Glomerular visceral epithelial cell (primary cell): ENCODE measurements at regions not wholly inside any gene's neighbourhood (a gene's known extent, or its start where the extent isn't known, plus 50 kb on each side); places are given as distances from the start of the nearest gene placed in this dataset.
"Not testable (repeated sequence)": the region's sequence is repeated elsewhere in the genome, so short reads cannot be mapped to it uniquely, and the experiment has no call there.

Experiments
- DNase-seq: peaks from one replicate; pipeline ENCODE4 v3.0.0-alpha.2; 2016; ENCODE audit errors: extremely low spot score

DNA sequence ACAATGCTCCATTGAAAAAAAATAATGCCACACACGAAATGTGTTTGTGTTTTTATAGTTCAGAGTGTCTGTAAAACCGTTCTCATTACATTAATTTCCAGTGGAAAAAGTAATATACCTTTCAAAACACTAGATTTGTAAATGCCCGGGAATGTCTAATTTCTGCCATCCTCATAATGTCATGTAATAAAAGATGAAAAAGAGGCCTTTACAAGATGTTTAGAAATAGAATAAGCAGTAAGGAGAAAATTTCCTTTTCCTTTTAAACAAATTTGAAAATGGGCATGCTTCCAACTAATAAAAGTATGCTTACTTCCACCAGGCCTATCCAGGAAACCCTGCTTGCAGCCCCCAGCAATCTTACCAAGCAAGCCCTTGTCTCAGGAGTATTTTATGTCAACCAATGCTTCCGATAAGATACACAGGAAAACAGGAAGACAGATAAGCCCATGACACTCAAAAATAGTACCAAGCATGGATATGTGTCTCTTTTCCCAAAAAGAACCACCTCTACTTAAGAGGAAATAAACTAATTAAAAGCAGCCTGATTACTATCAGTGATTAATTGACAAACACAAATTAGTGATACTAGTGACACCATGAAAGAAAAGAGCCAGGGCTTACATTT lies 894.7 kb upstream of the INTU start:
- no peak for DNase-seq

DNA sequence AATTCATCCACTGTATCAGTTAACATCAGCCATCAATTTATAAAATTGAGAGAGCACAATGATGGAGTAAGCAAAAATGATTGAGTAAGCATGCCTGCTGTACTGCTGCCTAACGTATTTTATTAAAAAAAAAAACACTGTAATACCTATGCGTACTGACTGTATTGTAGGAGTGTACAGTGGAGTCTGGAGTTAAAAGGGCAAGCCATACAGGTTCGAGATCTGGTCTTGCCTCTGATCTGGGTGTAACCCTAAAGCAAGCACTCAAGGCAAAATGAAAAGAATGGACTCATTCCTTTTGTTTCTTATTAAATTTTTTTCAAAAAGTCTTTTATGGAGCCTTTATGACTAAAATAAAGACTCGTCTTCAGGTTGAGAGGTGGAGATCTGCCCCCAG lies 894.2 kb upstream of the INTU start:
- no peak for DNase-seq

DNA sequence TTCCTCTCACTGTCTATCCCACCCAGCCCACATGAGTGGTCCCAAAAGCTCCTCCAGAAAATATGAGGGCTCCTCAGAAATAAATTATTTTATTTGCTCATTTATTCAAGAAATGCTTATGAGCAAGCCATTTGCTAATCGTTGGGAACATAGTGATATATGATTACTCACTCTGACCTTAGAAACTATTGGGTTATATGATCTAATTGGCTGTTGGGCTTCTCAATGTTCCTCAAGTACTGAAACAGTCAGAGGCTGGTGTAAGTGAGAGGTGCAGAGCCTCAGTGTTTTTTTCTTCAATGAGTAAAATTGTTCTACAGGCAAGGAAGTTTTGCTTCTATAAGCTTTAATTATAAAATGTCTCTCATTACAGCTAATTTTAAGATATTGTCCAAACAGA lies 893.8 kb upstream of the INTU start:
- no peak for DNase-seq

DNA sequence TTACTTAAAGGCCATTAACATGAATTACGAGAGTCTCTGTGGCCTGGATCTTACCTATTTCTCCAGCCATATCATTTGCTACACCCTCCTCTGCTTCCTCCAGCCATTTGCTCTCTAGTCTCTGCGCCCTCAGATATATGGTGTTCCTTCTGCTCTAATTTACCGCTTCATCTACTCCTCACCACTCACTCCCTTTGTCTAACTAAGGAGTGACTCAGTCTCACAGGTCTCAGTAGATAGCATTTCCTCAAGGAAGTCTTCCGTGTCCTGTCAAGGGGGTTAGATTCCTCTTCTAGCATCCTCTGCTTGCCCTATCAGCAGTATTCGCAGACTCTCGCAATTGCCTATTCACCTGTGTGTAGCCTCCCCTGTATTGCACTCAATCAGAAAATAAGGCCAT lies 892.1 kb upstream of the INTU start:
- no peak for DNase-seq

DNA sequence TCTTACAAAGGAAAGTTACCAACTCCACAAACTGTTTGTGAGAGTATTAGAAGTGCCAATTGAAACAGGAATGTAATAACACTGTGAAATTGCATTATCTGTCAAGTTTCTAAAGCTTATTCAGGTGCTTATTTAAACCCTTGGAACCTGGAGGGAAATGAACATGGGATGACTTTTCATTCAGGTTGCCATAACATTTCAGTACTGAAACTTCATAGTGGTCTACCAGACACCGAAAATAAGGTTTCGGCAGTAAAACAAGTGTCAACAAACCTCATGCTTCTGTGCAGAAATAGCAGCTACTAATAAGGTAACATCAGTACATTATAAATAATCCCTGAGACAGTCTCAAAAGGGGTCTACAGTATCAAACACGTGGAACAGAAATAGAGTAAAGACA lies 890.7 kb upstream of the INTU start:
- DNase-seq, result no peak

DNA sequence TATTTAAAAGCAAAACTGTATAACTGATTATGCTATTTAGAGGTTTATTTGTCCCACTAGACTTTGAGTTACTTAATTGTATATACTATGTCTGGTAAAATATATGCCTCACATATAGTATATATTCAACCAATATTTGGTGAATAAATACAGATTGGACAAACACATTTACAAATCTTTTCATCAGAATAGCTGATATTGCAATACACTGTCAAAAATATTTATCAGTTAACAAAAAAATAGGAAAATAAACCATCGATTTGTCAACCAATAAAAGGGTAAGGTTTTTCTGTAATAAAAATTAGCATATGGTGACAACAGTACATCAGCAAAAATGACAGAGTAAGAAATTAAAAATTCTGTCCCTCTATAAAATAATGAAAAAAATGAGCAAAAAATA lies 889.9 kb upstream of the INTU start:
- no peak for DNase-seq

DNA sequence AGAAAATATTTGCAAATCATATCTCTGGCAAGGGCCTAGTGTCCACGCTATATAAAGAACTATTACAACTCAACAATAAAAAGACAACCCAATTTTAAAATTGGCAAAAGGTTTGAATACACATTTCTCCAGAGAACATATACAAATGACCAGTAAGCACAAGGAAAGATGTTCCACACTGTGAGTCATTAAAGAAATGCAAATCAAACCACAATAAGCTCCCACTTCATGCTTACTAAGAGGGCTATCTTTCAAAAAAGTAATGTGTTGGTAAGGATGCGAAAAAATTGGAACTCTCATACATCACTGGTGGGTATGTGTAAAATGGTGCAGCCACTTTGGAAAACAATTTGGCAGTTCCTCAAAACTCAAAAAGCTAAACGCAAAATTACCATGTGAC lies 884.0 kb upstream of the INTU start:
- no peak for DNase-seq

DNA sequence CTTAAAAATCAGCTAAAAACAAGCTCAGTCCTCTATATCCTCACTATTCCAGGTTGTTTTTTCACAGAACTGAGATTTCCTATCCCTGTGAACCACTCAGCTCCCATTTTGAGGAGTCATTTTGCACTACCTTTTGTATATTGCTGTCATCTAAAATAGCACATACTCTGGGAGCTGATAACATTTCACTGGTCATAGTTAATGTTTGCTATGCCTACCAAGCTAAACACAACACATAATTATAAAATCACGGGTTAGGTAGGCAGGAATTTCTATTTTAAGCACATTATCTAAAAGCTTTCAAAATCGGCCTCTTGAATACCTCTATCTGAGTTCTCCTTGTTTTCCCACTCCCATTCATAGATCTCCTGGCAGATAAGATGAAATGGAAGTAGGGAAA lies 882.0 kb upstream of the INTU start:
- no peak for DNase-seq

DNA sequence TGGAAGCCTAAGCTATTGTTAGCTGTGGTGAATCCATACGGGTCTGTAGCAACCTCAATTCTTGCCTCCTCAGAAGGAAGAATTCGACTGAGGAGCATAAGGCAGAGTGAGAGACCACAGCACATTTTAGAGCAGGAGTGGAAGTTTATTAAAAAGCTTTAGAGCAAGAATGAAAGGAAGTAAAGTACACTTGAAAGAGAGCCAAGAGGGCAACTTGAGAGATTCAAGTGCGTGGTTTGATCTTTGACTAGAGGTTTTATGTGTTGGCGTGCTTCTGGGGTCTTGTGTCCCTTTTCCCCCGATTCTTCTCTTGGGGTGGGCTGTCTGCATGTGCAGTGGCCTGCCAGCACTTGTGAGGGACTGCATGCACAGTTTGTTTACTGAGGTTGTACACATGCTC lies 880.6 kb upstream of the INTU start:
- no peak for DNase-seq

DNA sequence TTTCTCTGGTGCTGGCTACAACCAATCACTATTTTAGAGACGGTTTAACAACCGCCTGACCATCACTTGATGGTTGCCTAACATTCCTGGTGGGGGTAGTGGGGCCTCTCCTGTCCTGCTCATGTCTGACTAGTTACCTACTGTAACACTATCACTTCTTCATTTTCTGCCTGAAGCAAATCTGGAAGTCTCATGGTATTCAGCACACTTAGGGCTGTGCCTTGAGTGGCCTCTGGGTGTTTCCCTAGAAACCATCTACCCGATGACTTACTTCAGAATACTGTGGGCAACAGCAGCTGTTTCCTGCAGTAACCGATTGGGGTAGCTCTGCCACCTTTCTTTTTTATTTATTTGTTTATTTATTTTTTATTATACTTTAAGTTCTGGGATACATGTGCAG lies 880.1 kb upstream of the INTU start:
- DNase-seq, result no peak

DNA sequence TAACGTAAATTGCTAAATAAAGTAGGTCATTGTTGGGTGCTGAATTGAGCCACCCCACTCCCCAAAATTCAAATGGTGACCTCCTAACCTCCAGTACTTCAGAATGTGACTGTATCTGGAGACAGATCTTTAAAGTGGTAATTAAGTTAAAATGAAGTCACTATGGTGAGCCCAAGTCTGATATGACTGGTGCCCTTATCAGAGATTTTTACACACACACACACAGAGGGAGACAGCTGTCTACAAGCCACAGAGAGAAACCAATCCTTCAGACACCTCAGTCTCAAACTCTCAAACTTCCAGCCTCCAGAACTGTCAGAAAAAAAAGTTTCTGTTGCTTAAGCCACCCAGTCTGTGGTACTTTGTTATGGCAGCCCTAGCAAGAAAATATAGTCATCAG lies 879.2 kb upstream of the INTU start:
- DNase-seq, result no peak

DNA sequence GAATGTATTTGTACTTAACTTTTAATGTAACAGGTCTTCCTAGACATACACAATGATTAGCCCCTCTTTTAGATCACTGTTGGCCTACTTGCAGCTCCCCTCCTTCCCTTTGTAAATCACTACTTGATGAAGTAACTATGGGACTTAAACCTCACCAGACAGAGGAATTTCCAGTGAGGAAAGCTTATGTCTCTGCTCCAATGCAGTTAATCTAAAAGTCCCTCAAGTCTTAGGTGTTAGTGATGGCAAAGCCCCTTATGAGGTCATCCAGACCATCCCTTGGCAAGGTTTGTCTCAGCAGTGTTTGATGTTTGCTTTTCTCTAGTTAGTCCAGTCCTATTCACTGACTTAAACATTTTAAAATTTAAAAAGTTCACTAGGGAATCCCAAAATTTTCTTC lies 877.3 kb upstream of the INTU start:
- DNase-seq, result no peak

DNA sequence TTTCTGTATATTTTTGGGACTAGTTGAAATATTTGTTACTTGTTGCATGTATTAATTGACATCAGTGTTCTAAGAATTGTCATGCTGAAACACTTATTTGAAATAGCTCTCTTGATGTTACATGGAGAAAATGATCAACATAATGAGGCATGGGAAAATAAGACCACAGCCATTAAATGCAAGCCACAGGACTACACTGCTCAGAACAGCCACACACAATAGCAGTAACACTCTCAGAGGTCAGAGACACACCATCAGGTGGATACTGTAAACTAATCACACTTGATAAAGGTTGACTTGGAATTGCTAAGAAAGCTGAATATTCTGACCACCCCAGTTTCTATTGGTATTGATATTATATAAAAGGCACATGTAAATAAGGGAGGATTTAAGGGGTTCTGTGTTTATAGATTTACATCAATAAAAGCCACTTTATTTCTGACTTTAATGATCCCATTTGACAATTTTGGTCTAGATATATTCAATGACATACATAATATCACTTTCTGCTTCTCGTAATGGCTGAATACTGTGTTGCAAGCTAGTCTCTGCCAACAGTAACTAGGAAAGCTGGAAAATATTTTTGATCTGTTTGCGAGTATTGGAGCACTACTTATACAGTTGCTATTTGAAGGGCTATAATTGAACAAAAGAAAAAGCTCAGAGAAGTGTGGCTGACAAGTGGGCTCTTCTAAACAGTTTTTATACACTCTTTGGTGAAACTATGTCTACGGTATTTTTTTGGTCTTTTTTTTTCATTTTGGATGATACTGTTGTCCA lies 876.5 kb upstream of the INTU start:
- no peak for DNase-seq

DNA sequence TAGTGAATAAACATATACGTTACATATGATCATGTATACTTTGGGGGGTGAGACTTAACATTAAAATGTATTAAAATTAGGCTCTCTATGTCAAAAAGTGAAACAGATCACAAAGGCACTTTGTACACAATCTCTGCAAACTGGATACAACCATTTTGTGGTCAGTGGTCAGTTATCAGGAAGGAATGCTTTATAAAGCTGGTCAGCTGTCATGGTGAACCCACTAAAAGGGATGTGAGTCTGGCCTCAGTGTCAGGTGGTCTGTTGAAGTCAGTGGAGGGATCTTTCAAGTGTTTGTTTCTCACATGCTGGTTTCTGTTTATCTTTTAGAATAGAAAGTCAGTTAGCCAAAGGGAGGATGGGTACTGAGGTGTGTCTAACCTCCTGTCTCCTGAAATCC lies 875.5 kb upstream of the INTU start:
- no peak for DNase-seq

DNA sequence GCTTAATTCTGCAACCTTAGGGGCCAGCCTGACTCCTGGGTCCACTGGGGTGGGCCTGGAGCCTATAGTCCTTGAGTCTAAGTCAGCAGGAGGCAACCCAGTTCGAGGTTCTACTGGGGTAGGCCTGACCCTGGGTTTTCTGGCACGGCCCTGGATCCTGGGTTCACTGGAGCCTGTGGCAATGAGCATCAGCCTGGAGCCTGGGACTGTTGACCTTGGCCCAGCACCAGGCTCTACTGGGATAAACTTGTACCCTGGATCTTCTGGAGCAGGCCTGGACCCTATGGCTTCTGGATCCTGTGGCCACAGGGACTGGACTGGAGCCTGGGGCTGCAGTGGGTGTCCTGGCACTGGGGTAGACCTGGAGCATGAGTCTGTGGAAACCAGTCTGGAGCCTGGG lies 874.3 kb upstream of the INTU start:
- no peak for DNase-seq

DNA sequence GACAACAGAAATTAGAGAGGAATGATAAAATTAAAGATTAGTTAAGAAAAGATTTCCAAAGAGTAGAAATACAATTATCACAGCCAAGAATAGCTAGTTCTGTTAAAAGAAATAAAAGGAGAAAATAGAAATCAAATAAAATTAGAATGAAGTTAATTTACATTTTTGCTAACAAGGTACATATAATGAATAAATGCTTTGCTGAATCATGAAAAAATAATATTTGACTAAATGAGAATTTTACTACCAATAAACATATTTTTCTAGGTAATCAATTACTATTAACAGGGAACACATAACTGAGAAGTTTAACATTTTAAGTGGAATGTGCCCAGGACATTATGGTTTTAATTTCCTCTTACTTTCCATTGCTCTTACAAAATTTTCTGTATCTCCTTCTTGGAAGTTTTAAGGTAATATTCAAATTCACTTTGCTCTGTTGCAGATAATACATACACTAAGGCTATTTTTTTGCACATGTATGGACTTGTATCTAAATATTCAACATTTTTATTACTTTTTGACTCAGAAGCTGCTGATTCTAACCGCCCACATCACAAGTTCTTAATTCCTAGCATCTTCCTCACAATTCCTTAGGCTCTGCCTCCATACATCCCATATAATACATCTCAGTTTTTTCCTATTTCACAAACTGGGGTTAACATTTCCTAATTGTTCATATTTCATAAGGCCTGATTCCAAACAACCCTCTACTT lies 870.7 kb upstream of the INTU start:
- DNase-seq, result no peak

DNA sequence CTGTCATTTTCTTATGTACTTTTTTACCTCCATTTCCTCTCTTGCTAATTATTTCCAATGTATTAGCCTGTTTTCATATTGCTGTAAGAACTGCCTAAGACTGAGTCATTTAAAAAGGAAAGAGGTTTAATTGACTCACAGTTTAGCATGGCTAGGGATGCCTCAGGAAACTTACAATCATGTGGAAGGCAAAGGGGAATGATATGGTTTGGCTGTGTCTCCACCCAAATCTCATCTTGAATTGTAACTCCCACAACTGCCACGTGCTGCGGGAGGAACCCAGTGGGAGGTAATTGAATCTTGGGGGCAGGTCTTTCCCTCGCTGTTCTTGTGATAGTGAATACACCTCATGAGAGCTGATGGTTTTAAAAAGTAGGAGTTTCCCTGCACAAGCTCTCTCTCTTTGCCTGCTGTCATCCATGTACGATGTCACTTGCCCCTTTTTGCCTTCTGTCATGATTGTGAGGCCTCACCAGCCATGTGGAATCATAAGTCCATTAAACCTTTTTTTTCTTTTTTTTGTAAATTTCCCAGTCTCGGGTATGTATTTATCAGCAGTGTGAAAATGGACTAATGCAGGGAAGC lies 870.0 kb upstream of the INTU start:
- no peak for DNase-seq

DNA sequence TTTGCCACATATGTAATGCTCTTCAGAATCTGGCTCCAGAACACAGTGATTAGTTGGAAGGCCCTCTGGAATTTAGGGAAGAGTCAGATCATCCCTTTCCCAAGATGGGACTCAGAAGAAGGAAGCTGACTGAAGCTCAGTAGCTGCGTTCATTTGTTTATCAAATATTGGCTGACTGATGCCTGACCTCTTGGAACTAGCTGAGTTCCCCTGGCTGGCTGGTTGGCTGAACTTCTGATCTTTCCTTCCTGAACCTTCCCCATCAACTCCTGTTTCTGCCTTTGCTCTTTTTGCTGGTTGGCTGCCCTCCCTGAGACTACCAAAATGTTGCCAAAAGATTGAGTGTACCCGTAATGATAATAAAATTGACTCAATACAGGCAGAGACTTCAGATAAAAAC lies 866.5 kb upstream of the INTU start:
- no peak for DNase-seq

DNA sequence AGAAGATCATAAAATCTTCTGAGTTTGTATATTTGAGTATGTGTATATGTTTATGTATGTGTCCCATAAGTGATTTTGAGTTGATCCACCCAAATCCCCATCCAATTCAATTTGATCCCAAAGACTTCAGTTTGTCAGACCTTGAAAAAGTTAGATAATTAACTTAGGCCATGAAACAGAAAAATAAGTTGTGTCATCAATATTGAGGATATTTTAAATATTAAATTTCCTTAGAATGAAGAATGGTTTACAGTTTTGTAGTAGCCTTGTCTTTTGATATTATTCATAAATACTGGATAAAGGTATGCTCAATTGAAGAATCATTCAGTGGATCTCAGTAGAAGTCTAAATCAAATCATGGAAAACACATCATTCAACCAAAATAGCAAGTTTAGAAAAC lies 864.4 kb upstream of the INTU start:
- no peak for DNase-seq

DNA sequence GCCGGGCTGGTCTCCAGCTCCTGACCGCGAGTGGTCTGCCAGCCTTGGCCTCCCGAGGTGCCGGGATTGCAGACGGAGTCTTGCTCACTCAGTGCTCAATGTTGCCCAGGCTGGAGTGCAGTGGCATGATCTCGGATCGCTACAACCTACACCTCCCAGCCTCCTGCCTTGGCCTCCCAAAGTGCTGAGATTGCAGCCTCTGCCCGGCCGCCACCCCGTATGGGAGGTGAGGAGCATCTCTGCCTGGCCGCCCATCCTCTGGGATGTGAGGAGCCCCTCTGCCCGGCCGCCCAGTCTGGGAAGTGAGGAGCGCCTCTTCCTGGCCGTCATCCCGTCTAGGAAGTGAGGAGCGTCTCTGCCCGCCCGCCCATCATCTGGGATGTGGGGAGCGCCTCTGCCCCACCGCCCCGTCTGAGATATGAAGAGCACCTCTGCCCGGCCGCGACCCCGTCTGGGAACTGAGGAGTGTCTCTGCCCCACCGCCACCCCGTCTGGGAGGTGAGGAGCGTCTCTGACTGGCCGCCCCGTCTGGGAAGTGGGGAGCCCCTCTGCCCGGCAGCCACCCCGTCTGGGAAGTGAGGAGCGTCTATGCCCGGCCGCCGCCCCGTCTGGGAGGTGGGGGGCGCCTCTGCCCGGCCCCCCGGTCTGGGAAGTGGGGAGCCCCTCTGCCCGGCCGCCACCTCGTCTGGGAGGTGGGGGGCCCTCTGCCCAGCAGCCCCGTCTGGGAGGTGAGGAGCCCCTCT lies 861.8 kb upstream of the INTU start:
- not testable (repeated sequence) for DNase-seq

DNA sequence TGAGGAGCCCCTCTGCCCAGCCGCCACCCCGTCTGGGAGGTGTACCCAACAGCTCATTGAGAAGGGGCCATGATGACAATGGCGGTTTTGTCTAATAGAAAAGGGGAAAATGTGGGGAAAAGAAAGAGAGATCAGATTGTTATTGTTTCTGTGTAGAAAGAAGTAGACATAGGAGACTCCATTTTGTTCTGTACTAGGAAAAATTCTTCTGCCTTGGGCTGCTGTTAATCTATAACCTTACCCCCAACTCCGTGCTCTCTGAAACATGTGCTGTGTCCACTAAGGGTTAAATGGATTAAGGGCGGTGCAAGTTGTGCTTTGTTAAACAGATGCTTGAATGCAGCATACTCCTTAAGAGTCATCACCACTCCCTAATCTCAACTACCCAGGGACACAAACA lies 861.1 kb upstream of the INTU start:
- not testable (repeated sequence) for DNase-seq

DNA sequence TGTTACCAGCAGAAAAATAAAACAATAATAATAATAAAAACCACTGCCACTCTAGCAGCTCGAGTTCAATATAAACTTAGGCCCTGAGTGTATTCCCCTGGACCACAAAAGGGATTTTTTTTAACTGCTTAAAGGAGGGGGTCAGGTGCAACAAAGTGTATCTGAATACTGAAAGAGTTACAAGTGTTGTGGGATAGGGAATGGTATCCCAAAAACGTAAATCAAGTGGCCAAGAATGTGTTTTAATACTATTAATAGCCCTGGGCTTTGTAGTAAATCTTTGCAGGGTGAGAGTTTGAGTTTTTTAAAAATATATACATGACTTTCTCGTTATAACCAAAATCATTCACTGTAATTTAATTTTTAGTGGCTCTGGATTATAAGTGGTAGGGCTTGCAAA lies 860.1 kb upstream of the INTU start:
- no peak for DNase-seq
